AG20443 (cell line): ENCODE measurements at regions not wholly inside any gene's neighbourhood (a gene's known extent, or its start where the extent isn't known, plus 50 kb on each side); places are given as distances from the start of the nearest gene placed in this dataset.

Experiments used
- DNase-seq: peaks from one replicate; pipeline ENCODE4 v3.0.0; 2012; ENCODE audit warnings: low spot score, mixed read lengths

DNA sequence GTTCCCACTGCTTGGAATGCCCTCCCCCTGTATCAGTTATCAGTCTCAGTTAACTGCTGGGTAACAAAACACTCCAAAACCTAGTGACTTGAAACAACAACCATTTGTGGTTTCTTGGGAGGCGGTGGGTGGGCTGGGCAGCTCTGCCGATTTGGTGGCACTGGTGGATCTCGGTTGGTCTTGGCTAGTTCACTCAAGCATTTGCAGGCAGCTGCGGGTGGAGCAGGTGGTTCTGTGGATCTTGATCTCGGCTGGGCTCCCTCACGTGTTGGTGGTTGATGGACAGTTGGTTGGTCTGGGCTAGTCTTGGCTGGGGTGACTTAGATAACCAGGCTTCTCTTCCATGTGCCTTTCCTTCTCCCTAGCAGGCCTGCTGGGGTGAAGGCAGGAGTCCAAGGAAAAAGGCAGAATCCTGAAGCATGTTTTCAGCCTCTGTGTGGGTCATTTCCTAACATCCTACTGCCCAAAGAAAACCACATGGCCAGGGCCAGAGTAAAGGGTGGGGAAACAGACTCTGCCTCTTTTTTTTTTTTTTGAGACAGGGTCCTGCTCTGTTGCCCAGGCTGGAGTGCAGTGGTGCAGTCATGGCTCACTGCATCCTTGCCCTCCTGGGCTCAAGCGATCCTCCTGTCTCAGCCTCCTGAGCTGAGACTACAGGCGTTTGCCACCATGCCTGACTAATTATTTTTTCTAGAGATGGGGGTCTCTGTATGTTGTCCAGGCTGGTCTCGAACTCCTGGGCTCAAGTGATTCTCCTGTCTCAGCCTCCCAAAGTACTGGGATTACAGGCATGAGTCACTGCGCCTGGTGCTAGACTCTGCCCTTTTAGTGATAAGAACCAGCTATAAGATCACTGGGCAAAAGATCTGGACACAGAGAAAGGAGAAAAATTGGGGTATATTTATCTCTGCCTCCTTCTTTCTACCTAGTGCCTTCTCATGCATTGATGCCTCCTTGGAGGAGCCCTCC lies 183.7 kb downstream of the RGS3 start:
- DNase-seq: peak; percentile 61

DNA sequence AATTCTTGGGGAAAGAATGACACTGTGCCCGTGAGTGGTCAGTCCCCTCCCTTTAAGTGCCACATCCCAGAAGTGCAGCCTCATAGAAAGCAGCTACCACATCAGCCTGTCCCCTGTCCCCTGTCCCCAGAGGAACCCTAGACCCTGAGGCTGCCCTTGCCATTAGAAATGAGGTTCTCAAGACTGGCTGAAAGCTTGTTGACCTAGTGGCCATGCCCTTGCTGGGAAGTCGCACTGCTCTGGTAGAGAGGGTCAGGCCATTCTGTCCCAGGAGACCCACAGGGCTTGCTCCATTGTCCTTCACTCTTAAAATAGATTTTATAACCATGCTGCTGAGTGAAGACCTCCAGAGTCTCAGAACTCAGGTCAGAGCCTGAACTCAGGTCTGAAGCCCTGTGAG lies 184.5 kb downstream of the RGS3 start:
- no peak for DNase-seq

DNA sequence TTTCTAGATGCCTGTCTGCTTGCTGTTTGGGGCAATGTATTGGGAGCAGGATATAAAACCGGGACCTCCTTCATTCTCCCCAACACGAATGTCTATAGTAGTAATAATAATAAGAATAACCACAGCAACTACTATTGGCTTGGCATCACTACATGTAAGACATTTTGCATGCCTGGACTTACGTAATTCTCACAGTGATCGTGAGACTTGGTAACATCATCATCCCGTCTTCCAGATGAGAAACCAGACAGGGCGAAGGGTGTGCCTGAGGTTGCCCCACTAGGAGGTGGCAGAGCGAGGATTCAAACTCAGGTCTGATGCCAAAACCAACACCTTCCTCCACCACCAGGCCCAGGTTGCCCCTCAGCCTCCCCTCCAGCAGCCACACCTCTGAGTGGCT lies 185.1 kb downstream of the RGS3 start:
- DNase-seq: peak; percentile 35

DNA sequence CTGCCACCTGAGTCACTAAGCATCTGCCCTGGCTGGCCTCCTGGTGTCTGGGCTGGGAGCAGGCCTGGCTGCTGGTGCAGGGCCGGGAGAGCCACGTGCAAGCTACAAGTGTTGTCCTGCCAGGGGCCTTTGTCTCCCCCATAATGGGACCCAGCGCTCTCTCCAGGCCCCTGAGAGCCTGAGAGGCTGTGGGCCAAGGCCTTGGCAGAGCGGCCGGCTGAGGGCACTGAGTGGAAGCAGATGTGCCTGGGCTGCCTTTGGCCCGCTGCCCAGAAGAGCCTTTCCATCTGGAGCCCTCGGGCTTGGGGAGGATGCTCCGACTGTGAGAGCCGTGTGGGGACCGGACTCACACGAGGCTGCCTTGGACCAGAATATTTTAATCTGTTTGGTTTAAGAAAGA lies 185.5 kb downstream of the RGS3 start:
- peak; percentile 62 for DNase-seq

DNA sequence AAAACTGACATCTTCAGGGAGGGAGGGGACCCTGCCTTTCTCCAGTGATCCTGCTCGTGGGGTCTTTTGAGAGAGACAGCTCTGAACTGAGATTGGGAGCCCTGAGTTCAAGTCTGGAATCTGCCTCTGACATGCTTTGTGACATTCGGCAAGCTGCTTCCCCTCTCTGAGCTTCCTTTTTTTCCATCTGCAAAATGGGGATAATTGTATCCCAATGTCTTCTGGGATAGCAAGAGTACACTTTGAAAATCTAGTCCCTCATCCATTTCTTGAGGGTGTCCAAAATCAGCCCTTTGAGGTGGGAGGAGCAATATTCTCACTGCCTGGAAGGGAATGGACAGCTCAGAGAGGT lies 186.3 kb downstream of the RGS3 start:
- DNase-seq: no peak

DNA sequence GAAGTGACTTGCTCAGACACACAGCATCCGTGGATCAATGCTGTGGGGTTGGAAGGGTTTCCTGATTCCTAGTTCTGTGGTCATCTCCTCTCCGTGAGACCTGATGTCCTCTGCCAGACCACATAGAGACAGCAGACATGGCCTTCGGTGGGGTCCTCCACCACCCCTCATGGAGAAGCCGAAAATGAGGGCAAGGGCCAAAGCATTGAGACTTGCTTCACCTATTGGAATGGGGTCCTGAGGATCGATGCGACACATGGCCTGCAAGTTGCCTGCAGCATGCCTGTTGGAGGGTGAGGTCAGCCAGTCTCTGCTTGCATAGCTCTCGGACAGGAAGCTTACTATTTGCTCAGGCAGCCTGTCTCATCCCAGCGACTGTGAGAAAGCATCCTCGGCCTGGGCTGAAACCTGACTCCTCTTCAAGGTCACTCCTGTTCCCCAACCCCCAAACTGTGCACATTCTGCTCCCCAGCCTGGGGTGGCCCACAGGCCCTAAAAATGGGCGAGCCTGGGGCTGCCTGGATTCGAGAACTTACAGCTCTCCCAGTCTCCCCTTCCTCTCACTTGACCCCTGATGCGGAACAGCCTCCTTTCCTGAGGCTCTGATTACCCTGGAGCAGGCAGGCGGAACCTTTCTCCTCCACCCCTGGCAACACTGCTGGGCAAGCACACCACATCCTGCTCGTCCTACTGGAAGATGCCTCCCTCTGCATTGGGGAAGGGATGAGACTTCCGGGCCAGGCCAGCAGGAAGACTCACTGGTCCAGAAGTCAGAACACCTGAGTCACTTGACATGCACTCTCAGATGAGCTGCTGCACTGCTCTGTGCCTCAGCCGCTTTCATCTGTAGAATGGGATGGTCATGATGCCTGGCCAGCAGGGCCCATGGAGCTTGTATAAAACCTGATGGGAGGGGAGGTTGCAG lies 186.9 kb downstream of the RGS3 start:
- peak; percentile 63 for DNase-seq

DNA sequence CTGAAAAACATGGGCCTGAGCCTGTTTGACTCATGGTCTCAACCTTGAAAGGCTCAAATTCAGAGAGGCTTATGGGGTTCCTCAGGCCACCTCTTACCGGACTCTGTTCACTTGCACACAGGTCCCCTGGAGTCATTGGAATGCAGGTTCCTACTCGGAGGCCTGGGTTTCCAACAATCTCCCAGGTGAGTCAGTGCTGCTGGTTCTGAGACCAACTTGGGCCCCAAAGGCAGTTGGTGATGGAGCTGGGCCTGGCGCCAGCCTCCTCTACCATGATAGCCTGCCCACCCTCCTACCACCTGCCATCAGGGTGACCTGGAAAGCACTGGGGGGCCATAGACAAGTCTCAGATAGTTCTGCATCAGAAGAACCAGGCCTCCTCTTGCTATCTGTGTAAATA lies 188.4 kb downstream of the RGS3 start:
- no peak for DNase-seq

DNA sequence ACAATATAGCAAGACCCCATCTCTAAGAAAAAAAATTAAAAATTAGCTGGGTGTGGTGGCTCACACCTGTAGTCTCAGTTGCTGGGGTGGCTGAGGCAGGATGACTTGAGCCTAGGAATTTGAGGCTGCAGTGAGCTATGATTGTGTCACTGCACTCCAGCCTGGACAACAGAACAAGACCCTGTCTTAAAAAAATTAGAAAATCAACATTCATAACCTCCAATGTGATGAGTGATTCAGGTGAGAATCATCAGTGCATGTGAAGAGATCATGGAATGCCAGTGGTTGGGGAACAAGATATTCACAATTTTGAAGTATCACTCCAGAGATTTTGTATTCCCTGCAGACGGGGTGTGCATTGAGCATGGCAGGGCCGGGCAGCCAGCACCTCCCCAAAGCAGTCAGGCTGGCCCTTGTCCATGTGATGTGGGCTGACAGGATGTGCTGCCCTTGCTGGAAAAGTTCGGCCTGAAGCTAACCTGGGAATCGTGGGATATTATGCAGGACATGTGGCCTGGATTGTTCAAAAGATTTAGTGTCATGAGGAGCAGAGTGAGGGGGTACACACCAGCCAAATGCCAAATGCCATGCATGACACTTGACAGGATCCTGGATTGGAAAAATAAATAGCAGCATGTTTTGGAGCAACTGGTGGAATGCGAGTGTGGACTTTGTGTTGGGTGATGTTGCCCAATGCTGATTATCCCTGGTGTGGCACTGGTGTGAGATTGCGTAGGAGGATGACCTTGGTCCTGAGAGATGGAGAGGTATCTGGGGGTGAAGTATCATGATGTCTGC lies 189.0 kb downstream of the RGS3 start:
- DNase-seq: no peak

DNA sequence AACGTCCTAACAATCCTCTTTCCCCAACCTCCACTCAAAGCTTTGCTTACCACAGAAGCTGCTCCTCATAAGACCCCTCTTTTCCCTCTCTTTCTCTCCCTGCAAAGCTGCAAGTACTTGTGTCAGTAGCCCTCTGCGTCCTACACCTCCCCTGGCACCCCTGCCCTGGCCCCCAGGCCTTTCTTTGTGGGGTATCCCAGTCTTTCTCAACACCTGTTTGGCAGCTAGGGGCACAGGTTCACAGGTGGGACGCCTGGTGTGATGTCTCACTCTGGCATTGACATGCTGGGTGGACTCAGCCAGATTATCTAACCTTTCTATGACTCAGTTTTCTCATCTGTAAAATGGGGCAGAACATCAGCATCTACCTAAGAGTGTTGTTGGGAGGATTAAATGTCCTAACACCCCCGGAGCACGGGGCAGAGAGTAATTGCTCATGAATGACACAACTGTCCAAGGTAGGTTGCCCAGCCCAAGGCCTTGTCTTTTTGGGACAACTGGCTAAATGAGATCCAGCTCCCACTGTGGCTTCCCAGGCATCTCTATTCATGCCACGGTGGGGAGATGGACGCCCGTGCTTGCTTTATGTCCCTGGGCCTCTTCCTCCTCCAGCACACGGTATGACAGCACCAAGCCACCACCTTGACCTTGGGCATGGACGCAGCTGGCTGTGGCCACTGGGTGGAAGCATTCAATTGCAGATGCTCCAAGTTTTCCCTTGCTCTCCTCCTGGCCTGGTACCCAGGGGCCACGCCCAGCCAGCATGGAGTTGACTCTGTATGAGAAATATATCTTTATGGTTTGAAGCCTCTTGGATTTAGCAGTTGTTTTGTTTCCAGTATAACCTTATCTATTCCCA lies 190.4 kb downstream of the RGS3 start:
- no peak for DNase-seq

DNA sequence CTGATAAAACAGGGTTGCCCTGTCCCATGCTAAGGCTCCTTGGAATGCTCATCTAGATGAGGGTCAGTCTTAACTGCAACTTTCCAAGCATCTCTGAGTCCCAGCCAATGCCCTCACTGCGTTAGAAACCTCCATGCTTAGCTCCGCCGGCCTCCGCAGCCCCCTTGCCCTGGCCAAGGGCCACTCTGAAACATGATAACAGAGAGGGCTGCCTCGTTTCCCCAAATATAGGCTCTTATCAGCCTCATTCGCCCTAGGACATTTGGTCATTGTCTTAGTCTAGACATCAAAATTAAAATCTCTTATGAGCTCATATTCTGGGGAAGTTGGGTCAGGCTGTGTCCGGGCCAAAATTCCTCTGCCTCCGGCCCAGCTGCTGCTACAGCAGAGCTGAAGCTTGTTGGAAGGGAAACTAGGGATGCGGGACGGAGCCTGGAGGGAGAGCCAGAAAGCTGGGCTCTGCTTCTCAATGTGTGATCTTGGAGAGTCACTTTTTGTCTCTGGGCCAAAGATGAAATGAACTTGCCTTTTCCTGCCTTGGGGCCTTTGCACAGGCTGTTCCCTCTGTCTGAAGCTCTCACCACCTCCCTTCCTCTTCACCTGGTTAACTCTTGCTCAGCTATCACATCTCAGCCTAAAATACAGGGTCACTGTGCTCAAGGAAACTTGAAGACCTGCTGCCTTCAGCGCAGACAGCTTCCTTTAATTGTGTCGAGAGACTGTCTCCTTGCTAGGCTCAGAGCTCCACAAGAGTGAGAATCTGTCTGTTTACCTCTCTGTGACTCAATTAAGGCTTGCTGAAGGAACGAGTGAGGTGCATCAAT lies 191.3 kb downstream of the RGS3 start:
- DNase-seq: peak; percentile 38

DNA sequence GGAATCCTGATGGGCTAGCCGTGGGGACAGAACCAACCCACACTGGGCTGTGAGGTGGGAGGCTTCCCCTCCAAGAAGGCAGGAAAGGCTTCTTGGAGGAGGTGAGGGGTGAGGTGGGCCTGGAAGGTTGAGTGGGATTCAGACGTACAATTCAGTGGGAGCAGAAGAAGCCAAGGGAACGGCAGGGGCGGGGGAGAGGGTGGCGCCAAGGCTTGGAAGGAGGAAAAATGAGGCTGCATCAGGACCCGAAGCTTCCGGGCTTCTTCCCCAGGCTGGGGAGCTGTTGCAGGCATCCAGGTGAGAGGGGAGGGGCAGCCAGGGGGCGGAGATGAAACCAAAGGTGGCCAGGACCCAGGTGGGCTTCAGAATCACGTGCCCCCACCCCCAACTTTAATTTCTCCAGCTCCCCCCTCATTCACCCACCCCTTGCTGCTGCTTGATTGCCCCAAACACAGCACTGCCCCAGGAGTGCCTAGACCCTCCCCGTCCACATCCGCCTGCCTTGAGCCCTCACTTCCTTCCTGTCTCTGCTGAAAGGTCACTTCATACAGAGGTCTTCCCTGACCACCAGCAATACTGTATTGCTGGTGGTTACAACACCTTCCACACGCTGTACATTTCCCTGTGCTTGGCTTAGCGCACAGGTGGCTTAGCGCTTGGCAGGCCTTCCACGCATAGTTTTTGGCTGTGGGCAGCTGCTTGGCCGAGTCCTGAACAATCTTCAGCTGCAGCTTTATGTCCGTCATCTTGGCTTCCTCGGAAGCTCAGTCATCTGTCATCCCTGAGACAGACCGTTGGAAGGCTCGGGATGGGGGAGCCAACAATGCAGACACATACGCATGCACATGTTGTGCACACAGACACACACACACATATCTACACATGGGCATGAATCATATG lies 193.5 kb downstream of the RGS3 start:
- DNase-seq: no peak

DNA sequence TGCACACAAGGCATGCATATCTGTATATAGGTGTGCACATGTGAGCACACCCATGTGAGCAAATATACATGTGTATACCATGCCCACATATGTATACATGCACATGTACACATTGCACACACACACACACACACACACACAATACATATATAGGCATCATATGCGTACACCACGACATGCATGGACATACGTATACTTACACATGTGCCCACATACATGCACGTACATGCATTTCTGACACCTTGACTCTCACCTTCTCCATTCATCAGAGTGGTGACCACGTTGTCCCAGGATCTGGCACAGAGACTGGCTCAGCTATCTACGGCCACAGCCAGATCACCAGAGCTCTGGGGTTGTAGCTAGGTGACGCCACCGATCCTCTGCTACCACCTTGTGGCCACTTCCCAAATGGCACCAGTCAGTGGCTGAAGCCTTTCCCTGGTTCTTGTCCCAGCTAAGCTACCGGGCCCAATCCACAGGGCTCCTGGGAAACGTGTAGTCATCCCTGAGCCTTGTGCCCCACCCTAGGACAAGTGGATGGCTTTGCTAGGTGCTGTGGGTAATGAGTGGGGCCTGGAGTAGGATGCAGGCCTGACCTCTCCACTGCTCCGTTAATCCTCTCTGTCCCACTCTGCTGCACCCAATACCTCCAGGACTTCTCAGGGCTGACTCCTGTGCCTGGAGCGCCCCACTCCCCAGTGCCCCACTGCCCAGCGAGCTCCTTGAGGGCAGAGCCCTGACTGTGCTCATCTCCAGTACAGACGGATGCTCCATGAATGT lies 194.4 kb downstream of the RGS3 start:
- DNase-seq: peak; percentile 92

DNA sequence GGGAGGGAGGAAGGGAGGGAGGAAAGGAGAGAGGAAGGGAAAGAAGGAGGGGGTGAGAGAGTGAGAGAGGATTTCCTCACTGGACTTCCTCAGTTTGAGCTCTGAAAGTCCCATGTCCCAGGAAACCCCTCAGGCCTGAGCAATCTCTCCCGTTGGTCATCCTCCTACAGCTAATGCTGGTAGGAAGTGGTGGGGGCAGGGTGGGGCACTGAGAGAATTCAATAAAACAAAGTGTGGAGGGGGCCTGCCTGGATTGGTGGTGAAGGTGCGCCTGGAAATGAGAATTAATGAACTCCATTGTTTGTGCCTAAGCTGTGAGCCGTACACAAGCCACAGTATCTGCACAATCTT lies 195.0 kb downstream of the RGS3 start:
- no peak for DNase-seq

DNA sequence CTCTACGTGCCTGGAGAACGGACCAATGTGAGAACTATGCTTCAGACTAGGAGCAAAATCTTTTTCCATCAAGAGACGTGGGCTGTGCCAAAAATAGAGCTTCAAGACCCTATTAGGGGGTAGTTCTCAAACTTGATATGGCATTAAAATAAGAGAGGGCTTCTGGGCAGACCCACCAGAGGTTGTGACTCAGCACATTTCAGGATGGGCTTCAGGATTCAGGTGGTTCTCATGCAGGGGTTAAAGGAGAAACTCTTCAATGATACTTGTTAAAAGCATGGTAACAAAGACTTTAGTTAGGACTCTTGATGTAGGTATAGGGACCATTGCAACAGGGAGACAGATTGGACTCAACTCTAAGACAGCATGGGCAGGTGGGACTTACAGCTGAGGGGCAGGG lies 195.5 kb downstream of the RGS3 start:
- no peak for DNase-seq

DNA sequence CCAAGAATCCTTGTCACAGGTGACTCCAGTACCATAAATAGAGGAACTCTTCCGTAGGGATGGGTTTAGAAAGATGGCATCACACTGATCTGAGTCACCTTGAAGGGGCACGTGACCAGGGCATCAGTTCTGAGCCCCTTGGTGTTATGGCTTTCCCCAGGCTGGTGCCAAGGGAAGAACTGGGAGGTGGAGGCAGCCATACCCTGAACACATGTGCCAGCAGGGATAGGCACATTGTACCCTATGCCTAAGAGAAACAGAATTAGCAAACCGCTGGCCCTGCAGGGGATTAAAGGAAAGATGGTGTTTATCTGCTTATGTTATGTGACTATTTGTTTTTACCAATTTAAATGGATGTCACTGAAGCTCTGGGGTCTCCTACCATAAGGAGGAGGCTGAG lies 196.2 kb downstream of the RGS3 start:
- no peak for DNase-seq

DNA sequence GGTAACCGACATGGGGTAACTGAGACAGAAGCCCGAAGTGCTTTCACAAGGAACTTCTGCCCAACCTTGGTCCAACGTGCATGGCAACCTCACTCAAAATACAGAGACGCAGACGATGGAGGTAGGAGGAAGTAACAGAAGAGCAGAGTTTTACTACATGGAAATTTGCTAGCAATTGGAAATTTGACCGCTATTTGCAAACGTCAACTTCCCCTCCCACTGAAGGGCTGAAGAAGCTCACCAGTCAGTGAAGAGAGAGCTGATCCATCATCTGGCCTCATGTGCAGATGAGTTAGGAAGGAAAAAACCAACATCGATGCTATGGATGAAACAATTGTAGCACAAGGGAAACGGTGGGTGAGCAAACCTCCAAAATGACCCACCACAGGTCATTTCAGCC lies 196.7 kb downstream of the RGS3 start:
- DNase-seq: no peak

DNA sequence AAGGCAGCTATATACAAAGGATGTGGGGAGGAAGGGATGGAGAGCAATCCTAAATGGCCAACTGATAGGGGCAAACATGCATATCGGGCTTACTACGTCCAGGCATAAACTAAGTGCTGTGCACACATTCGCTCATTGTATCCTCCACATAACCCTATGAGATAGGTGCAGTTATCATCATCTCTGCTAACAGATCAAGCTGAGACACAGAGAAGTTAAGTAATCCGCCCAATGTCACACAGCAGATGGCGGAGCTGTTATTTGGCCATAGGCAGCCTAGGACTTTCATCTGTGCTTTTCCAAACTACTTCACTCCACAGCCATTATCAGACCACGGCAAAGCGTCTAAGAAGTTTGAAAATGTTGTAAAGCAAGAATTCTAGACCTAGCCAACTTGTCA lies 197.5 kb downstream of the RGS3 start:
- no peak for DNase-seq

DNA sequence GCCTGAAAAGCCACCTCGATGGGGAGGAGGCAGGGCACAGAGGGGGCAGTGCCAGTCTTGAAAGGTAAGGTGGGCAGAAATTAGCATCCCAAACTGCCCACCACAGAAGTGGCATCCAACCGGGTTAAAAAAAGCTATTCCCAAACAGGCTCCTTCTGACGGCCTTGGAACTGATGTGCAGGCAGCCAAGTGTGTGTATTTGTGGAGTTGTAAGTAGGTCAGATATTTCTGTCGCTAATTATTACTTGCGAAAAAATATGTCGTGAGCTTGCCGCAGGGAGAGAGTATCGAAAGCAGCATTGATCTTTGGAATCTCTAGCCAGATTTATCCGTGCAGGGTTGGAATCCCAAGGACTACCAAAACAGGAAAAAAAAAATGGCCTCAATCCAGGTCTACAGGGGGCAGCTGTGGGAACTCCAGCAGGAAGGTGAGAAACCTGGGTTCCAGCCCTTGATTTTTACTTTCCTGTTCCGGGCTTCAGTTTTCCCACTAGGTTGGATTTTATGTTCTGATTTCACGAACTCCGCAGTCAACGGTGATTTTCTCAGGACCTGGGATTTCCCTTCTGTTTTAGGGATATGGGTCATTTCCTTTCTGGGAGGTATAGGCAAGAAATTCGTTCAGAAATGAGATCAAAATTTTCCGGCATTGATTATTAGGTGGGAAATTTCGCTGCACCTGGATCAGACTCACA lies 200.8 kb downstream of the RGS3 start:
- DNase-seq: no peak
